ENCODE measurements at regions not wholly inside any gene's neighbourhood (a gene's known extent, or its start where the extent isn't known, plus 50 kb on each side); places are given as distances from the start of the nearest gene placed in this dataset.

- Histone ChIP-seq H2BK120ac (ENCODE audit: low read depth, low read length, poor library complexity, severe bottlenecking) (no peak overlapping the region), H3K56ac (ENCODE audit: insufficient read length, low read depth, low read length) (no peak overlapping the region), H3T11ph (ENCODE audit: low read length) (no peak overlapping the region), H3K79me2 (ENCODE audit: insufficient read depth, low read length) (no peaks in the 10 kb centered on the region), H3K9me3 (ENCODE audit: control insufficient read depth, low read depth, low read length) (no peaks in the 10 kb centered on the region), H2BK12ac (ENCODE audit: insufficient read length, low read depth, low read length) (no peak overlapping the region), H3K18ac (ENCODE audit: insufficient read length, low read depth, low read length) (no peak overlapping the region), H4K8ac (replicated peaks; ENCODE audit: insufficient read length, low read depth, low read length) (no peak overlapping the region), H2AK5ac (ENCODE audit: insufficient read length, low read length) (no peak overlapping the region), H3K27ac (ENCODE audit: insufficient read length, low read depth, low read length) (no peak overlapping the region), H3K4me1 (ENCODE audit: insufficient read depth, low read length) (no peaks in the 10 kb centered on the region), H2BK20ac (ENCODE audit: low read depth, low read length, poor library complexity, severe bottlenecking) (no peak overlapping the region), H3K79me1 (ENCODE audit: insufficient read depth, low read depth, low read length, poor library complexity, severe bottlenecking) (no peaks in the 10 kb centered on the region), H3K27me3 (ENCODE audit: insufficient read depth, low read length) (no peaks in the 10 kb centered on the region), H2AFZ (ENCODE audit: low read length) (no peak overlapping the region), H3K14ac (ENCODE audit: insufficient read depth, low read length) (no peak overlapping the region), H3K9ac (ENCODE audit: extremely low read depth, insufficient read length, low read length) (no peak overlapping the region), H3K23me2 (ENCODE audit: insufficient read length, low read depth, low read length, poor library complexity, severe bottlenecking) (no peaks in the 10 kb centered on the region), H4K5ac (ENCODE audit: insufficient read length, low read depth, low read length) (no peak overlapping the region), H3K4me2 (ENCODE audit: insufficient read depth, insufficient read length, low read length) (no peak overlapping the region), H2BK5ac (ENCODE audit: insufficient read length, low read length) (no peak overlapping the region), H4K91ac (ENCODE audit: insufficient read length, low read depth, low read length) (no peak overlapping the region), H4K20me1 (ENCODE audit: control insufficient read depth, insufficient read depth, insufficient read length) (no peaks in the 10 kb centered on the region), H2BK15ac (ENCODE audit: low read depth, low read length) (no peak overlapping the region), H3K23ac (ENCODE audit: insufficient read length, low read depth, low read length) (no peak overlapping the region), H3K4ac (ENCODE audit: low read depth, low read length) (no peak overlapping the region)
- no peak for DNase-seq
- no peak for TF ChIP-seq CTCF (conservative IDR thresholded peaks at IDR 0.05)
- WGBS (ENCODE audit: extremely low coverage, insufficient read length, low lambda C conversion rate) = no CpG with 5 or more reads among the region's 6 CpGs
- no peaks in the 10 kb centered on the region for H3K36me3 Mint-ChIP-seq (ENCODE audit: insufficient read depth in 1 of 3, low read depth in 3 of 3)
- no peaks in the 10 kb centered on the region for H3K9me3 Mint-ChIP-seq
- H3K4me3 Mint-ChIP-seq = no peak overlapping the region
- no peak overlapping the region for H3K27ac Mint-ChIP-seq
- H3K27me3 Mint-ChIP-seq (ENCODE audit: low read depth) = no peaks in the 10 kb centered on the region
- H3K4me1 Mint-ChIP-seq = peaks cover 0 to 5% of the 10 kb centered on the region in 2 experiments; a peak in 3 of 4 replicates
Measured at GRCh38 chr5:4011943-4012342, 416.3 kb downstream of the IRX1 start.

Data from H9 (cell line).